ENCODE measurements at regions not wholly inside any gene's neighbourhood (a gene's known extent, or its start where the extent isn't known, plus 50 kb on each side); places are given as distances from the start of the nearest gene placed in this dataset.
"Not testable (repeated sequence)": the region's sequence is repeated elsewhere in the genome, so short reads cannot be mapped to it uniquely, and the experiment has no call there.

GRCh38 chr17:43315858-43316521 lies 82.2 kb upstream of the RNU2-1 start:
- DNase-seq (ENCODE audit: low read depth in 1 of 2, low spot score in 1 of 2) = no peak

- no peak for DNase-seq (ENCODE audit: low read depth in 1 of 2, low spot score in 1 of 2)
These were observed 81.6 kb upstream of the RNU2-1 start for GRCh38 chr17:43315369-43315768.

GRCh38 chr17:43314611-43315011 lies 80.8 kb upstream of the RNU2-1 start:
- no peak for DNase-seq (ENCODE audit: low read depth in 1 of 2, low spot score in 1 of 2)

- no peak for DNase-seq (ENCODE audit: low read depth in 1 of 2, low spot score in 1 of 2)
These were observed 78.2 kb upstream of the RNU2-1 start for GRCh38 chr17:43312011-43312410.

GRCh38 chr17:43309505-43310332 lies 75.9 kb upstream of the RNU2-1 start:
- no peak for DNase-seq (ENCODE audit: low read depth in 1 of 2, low spot score in 1 of 2)

GRCh38 chr17:43308999-43309398 lies 75.2 kb upstream of the RNU2-1 start:
- no peak for DNase-seq (ENCODE audit: low read depth in 1 of 2, low spot score in 1 of 2)

GRCh38 chr17:43304792-43305191 lies 71.0 kb upstream of the RNU2-1 start:
- DNase-seq (ENCODE audit: low read depth in 1 of 2, low spot score in 1 of 2) = not testable (repeated sequence)

GRCh38 chr17:43303049-43303448 lies 69.3 kb upstream of the RNU2-1 start:
- not testable (repeated sequence) for DNase-seq (ENCODE audit: low read depth in 1 of 2, low spot score in 1 of 2)

GRCh38 chr17:43299300-43300076 lies 65.7 kb upstream of the RNU2-1 start:
- DNase-seq (ENCODE audit: low read depth in 1 of 2, low spot score in 1 of 2) = not testable (repeated sequence)

- DNase-seq (ENCODE audit: low read depth in 1 of 2, low spot score in 1 of 2) = not testable (repeated sequence)
These were observed 55.9 kb upstream of the RNU2-1 start for GRCh38 chr17:43289670-43290069.

- DNase-seq (ENCODE audit: low read depth in 1 of 2, low spot score in 1 of 2) = not testable (repeated sequence)
These were observed 49.8 kb upstream of the RNU2-1 start for GRCh38 chr17:43283606-43284005.

Measured in stimulated activated CD4-positive, alpha-beta T cell treated with anti-CD3 and anti-CD28 coated beads, Interleukin-15, amount 100 ng/mL, for 1 hour (primary cell).